ENCODE measurements at regions not wholly inside any gene's neighbourhood (a gene's known extent, or its start where the extent isn't known, plus 50 kb on each side); places are given as distances from the start of the nearest gene placed in this dataset.

GRCh38 chr6:105515054-105515453 lies 112.2 kb upstream of the PREP start:
- Histone ChIP-seq H3K4me1 (peaks cover 9% of the 10 kb centered on the region), H3K27ac (no peak overlapping the region), H3K36me3 (no peaks in the 10 kb centered on the region), H3K9ac (no peak overlapping the region), H3K4me2 (peak overlapping the region; percentile 60), H3K4me3 (no peak overlapping the region), H4K20me1 (ENCODE audit: low read depth) (no peaks in the 10 kb centered on the region), H3K27me3 (no peaks in the 10 kb centered on the region), H3K79me2 (ENCODE audit: low read depth) (no peaks in the 10 kb centered on the region), H3K9me3 (ENCODE audit: low read depth) (no peaks in the 10 kb centered on the region), H2AFZ (replicated peaks) (peak overlapping the region; percentile 93), H3F3A (ENCODE audit: low read depth) (no peaks in the 10 kb centered on the region)
- TF ChIP-seq EZH2phosphoT487 (IDR thresholded peaks at IDR 0.05) (no peak), EZH2 (IDR thresholded peaks at IDR 0.05) (no peak)
- TF ChIP-seq, protein P1, sequence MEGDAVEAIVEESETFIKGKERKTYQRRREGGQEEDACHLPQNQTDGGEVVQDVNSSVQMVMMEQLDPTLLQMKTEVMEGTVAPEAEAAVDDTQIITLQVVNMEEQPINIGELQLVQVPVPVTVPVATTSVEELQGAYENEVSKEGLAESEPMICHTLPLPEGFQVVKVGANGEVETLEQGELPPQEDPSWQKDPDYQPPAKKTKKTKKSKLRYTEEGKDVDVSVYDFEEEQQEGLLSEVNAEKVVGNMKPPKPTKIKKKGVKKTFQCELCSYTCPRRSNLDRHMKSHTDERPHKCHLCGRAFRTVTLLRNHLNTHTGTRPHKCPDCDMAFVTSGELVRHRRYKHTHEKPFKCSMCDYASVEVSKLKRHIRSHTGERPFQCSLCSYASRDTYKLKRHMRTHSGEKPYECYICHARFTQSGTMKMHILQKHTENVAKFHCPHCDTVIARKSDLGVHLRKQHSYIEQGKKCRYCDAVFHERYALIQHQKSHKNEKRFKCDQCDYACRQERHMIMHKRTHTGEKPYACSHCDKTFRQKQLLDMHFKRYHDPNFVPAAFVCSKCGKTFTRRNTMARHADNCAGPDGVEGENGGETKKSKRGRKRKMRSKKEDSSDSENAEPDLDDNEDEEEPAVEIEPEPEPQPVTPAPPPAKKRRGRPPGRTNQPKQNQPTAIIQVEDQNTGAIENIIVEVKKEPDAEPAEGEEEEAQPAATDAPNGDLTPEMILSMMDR (IDR thresholded peaks at IDR 0.05): no peak
- H3K4me1 Mint-ChIP-seq: peaks cover 9% of the 10 kb centered on the region
- peaks cover 3% of the 10 kb centered on the region for H3K9me3 Mint-ChIP-seq
- DNase-seq (ENCODE audit: low spot score): peak; percentile 58
- H3K4me3 Mint-ChIP-seq: no peak overlapping the region
- no peaks in the 10 kb centered on the region for H3K36me3 Mint-ChIP-seq
- no peak overlapping the region for H3K27ac Mint-ChIP-seq
- H3K27me3 Mint-ChIP-seq (ENCODE audit: insufficient read depth, low read depth): peaks cover 3% of the 10 kb centered on the region

DNA sequence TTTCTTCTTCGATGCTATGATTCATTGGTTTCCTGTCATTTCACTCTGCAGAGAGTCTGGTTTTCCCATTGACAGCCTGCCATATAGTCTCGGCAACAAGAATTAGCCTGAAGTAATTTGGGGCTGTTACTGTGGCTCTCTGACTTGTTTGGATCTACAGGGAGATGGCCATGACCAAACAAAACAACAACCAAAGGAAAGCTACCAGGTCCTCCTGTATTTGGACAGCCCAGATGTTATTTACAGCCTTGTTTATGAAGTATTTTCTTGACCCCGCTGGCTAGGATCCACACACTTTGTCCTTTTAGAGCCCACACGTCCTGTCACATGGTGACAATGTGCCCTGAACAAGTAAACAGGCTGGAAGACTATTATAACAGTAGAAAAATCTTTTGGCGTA lies 111.4 kb upstream of the PREP start:
- H3K27me3 Mint-ChIP-seq (ENCODE audit: insufficient read depth, low read depth): peaks cover 7% of the 10 kb centered on the region
- no peak overlapping the region for H3K27ac Mint-ChIP-seq
- no peak for TF ChIP-seq EZH2 (IDR thresholded peaks at IDR 0.05)
- TF ChIP-seq, protein P1 (IDR thresholded peaks at IDR 0.05): no peak

GRCh38 chr6:105511639-105512038 lies 108.8 kb upstream of the PREP start:
- no peaks in the 10 kb centered on the region for H3K36me3 ChIP-seq
- no peaks in the 10 kb centered on the region for H3K79me2 ChIP-seq (ENCODE audit: low read depth)
- Mint-ChIP-seq H3K4me1 (peaks cover 14% of the 10 kb centered on the region), H3K36me3 (no peaks in the 10 kb centered on the region), H3K27me3 (ENCODE audit: insufficient read depth, low read depth) (peaks cover 7% of the 10 kb centered on the region), H3K27ac (no peak overlapping the region), H3K9me3 (no peaks in the 10 kb centered on the region), H3K4me3 (no peak overlapping the region)
- no peak overlapping the region for H3K4me3 ChIP-seq
- H3K27ac ChIP-seq: no peak overlapping the region
- no peaks in the 10 kb centered on the region for H3K9me3 ChIP-seq (ENCODE audit: low read depth)
- no peaks in the 10 kb centered on the region for H3F3A ChIP-seq (ENCODE audit: low read depth)
- H3K4me1 ChIP-seq: peaks cover 9% of the 10 kb centered on the region
- TF ChIP-seq, protein P1 (IDR thresholded peaks at IDR 0.05): no peak
- TF ChIP-seq EZH2phosphoT487 (IDR thresholded peaks at IDR 0.05): no peak
- no peak for TF ChIP-seq EZH2 (IDR thresholded peaks at IDR 0.05)
- H4K20me1 ChIP-seq (ENCODE audit: low read depth): no peaks in the 10 kb centered on the region
- no peak for DNase-seq (ENCODE audit: low spot score)
- H3K27me3 ChIP-seq: no peaks in the 10 kb centered on the region
- no peak overlapping the region for H2AFZ ChIP-seq (replicated peaks)
- no peak overlapping the region for H3K9ac ChIP-seq
- no peak overlapping the region for H3K4me2 ChIP-seq

More for the DNA sequence above, 111.4 kb upstream of the PREP start:
- Histone ChIP-seq H3K4me2 (no peak overlapping the region), H3F3A (ENCODE audit: low read depth) (no peaks in the 10 kb centered on the region), H3K4me3 (no peak overlapping the region), H2AFZ (replicated peaks) (no peak overlapping the region), H3K4me1 (peaks cover 9% of the 10 kb centered on the region), H3K27ac (no peak overlapping the region), H3K9me3 (ENCODE audit: low read depth) (no peaks in the 10 kb centered on the region), H3K36me3 (no peaks in the 10 kb centered on the region), H4K20me1 (ENCODE audit: low read depth) (no peaks in the 10 kb centered on the region), H3K9ac (no peak overlapping the region), H3K27me3 (no peaks in the 10 kb centered on the region), H3K79me2 (ENCODE audit: low read depth) (no peaks in the 10 kb centered on the region)
- Mint-ChIP-seq H3K36me3 (no peaks in the 10 kb centered on the region), H3K4me1 (peaks cover 11% of the 10 kb centered on the region), H3K4me3 (no peak overlapping the region), H3K9me3 (peaks cover 3% of the 10 kb centered on the region)
- DNase-seq (ENCODE audit: low spot score): no peak

Measured in neural progenitor cell (in vitro differentiated cells).